K562 (cell line): ENCODE measurements at regions not wholly inside any gene's neighbourhood (a gene's known extent, or its start where the extent isn't known, plus 50 kb on each side); places are given as distances from the start of the nearest gene placed in this dataset.

ENCODE experiments used
- ATAC-seq: fragments of 200-7000 bp; cut with Tn5 transposase; 3 replicates; pipeline ENCODE4 v1.9.1; 2020; ENCODE audit warnings: moderate library complexity
- BruUV-seq: library from RNA; stranded (reverse); fragments of 400-500 nt; replicated peaks from 2 replicates; lab custom pipeline; 2021; lab: Mats Ljungman, UMichigan
- CTCF ChIA-PET: fragments of 300-600 bp; formaldehyde crosslinking; extraction: SDS; loops from one replicate; lab custom pipeline; 2021; ENCODE audit warnings: low intra/inter-chr PET ratio; lab: Yijun Ruan, JAX
- POLR2A ChIA-PET: fragments of 300-600, 350-650 bp; sonication (Branson Sonifier 250); formaldehyde crosslinking; extraction: SDS; loops from one replicate; lab custom pipeline; 2021; ENCODE audit warnings: antibody characterized with exemption, inconsistent platforms; lab: Yijun Ruan, JAX
- DNase-seq, 4 experiments: peaks; one replicate each; pipeline versions ENCODE4 v3.0.0 to v3.0.0-alpha.2; 2011 to 2018; ENCODE audit warnings: low spot score in 3 of 4, mixed read lengths in 3 of 4; ENCODE audit errors: extremely low read depth in 1 of 4
- FAIRE-seq: peaks from 2 replicates; lab custom pipeline; 2011; peaks lifted over from hg19 to GRCh38; lab: Jason Lieb, UNC
- H2AFZ ChIP-seq: 2 replicates; pipeline ENCODE4 v1.6.0; 2011; ENCODE audit warnings: low read depth, low read length, control low read depth, inconsistent platforms
- H3K27ac ChIP-seq: fragments of 200-600 bp; 3 replicates; pipeline ENCODE4 v1.8.0; 2011; ENCODE audit warnings: low read depth, mild to moderate bottlenecking, control low read depth, inconsistent platforms, low read length, moderate library complexity, mixed read lengths; ENCODE audit errors: extremely low read depth
- H3K27me3 ChIP-seq, 2 experiments: fragments of 300-600 bp in 1 of 2; 2 replicates in 1 of 2; 3 replicates in 1 of 2; pipeline versions ENCODE4 v1.6.0 to v1.8.0; 2011; ENCODE audit warnings: inconsistent platforms in 2 of 2, low read length in 2 of 2, mild to moderate bottlenecking in 1 of 2, mixed read lengths in 1 of 2, moderate library complexity in 1 of 2; ENCODE audit not compliant: control insufficient read depth in 2 of 2, insufficient read depth in 2 of 2
- H3K36me3 ChIP-seq: fragments of 300-600 bp; 3 replicates; pipeline ENCODE4 v1.8.0; 2011; ENCODE audit warnings: mild to moderate bottlenecking, low read length, inconsistent platforms; ENCODE audit not compliant: control insufficient read depth, insufficient read depth
- H3K4me1 ChIP-seq, 2 experiments: fragments of 200-600 bp in 1 of 2; replicated peaks in 1 of 2; 2 replicates in 1 of 2; 3 replicates in 1 of 2; pipeline versions ENCODE4 v1.5.1 to v1.8.0; 2011; ENCODE audit warnings: inconsistent platforms in 2 of 2, low read length in 2 of 2, mild to moderate bottlenecking in 1 of 2, mixed read lengths in 1 of 2, moderate library complexity in 1 of 2; ENCODE audit not compliant: control insufficient read depth in 2 of 2, insufficient read depth in 2 of 2
- H3K4me2 ChIP-seq: 2 replicates; pipeline ENCODE4 v1.6.1; 2011; ENCODE audit warnings: low read length, control low read depth, inconsistent platforms, mixed read lengths; ENCODE audit not compliant: insufficient read depth
- H3K4me3 ChIP-seq: fragments of 200-600 bp; sonication (generic), shearing (Covaris generic); 2 replicates; pipeline ENCODE4 v1.5.1; 2016; ENCODE audit warnings: control low read depth, inconsistent platforms
- H3K79me2 ChIP-seq: fragments of 200-600 bp; 3 replicates; pipeline ENCODE4 v1.8.0; 2011; ENCODE audit warnings: low read length, inconsistent platforms; ENCODE audit not compliant: control insufficient read depth, insufficient read depth
- H3K9ac ChIP-seq, 2 experiments: 2 replicates each; pipeline versions ENCODE4 v1.6.0 to v1.6.1; 2011; ENCODE audit warnings: low read depth in 2 of 2, low read length in 2 of 2, control low read depth in 1 of 2, inconsistent platforms in 1 of 2, mild to moderate bottlenecking in 1 of 2, mixed read lengths in 1 of 2; ENCODE audit not compliant: insufficient read depth in 1 of 2
- H3K9me1 ChIP-seq: one replicate; pipeline ENCODE4 v1.6.0; 2011; ENCODE audit warnings: inconsistent platforms, mild to moderate bottlenecking, low read length, moderate library complexity; ENCODE audit not compliant: control insufficient read depth, insufficient read depth
- H3K9me3 ChIP-seq: replicated peaks from 2 replicates; pipeline ENCODE4 v1.5.1; 2011; ENCODE audit warnings: low read depth, low read length, inconsistent platforms; ENCODE audit not compliant: control insufficient read depth, insufficient read depth
- H4K20me1 ChIP-seq: replicated peaks from 2 replicates; pipeline ENCODE4 v1.6.1; 2011; ENCODE audit warnings: low read length, inconsistent platforms, mixed read lengths; ENCODE audit not compliant: control insufficient read depth, insufficient read depth
- CREB3L1 ChIP-seq: fragments of 450-650 bp; IDR thresholded peaks from 2 replicates; pipeline ENCODE4 v1.6.1; 2014; ENCODE audit warnings: low read depth, mild to moderate bottlenecking, moderate library complexity, borderline replicate concordance
- E2F6 ChIP-seq, 2 experiments: IDR thresholded peaks; 2 replicates each; pipeline ENCODE4 v1.6.1; 2011; ENCODE audit warnings: borderline replicate concordance in 1 of 2, control low read depth in 1 of 2, low read depth in 1 of 2, low read length in 1 of 2, mild to moderate bottlenecking in 1 of 2, mixed read lengths in 1 of 2, moderate library complexity in 1 of 2; ENCODE audit not compliant: insufficient read depth in 1 of 2, insufficient read length in 1 of 2, poor library complexity in 1 of 2, severe bottlenecking in 1 of 2; ENCODE audit errors: extremely low read depth in 1 of 2
- EWSR1 ChIP-seq: fragments of 450-650 bp; IDR thresholded peaks from 2 replicates; pipeline ENCODE4 v1.6.1; 2018; ENCODE audit warnings: borderline replicate concordance, mild to moderate bottlenecking, low read depth, moderate library complexity; ENCODE audit not compliant: partially characterized antibody
- FOXA3 ChIP-seq, 2 experiments: fragments of 450-650 bp in 1 of 2; sonication (generic) in 1 of 2; formaldehyde crosslinking; IDR thresholded peaks in 1 of 2; conservative IDR thresholded peaks in 1 of 2; 2 replicates each; pipeline versions ENCODE4 v1.4.0 to v1.8.0; 2020 to 2022; ENCODE audit warnings: mild to moderate bottlenecking in 2 of 2, missing genetic modification reagents in 1 of 2
- GABPA ChIP-seq: fragments of 200-800 bp; sonication (Bioruptor generic); conservative IDR thresholded peaks from 2 replicates; pipeline ENCODE4 v1.6.1; 2016; ENCODE audit warnings: low read depth, missing genetic modification characterization, missing compliant biosample characterization
- PHTF2 ChIP-seq: fragments of 250-450 bp; sonication (Bioruptor Pico); IDR thresholded peaks from 2 replicates; pipeline ENCODE4 v1.5.0; 2021; ENCODE audit warnings: mild to moderate bottlenecking
- WGBS: fragments of 100-300 bp; shearing (Covaris generic); methylation state at CpG from one replicate; pipeline ENCODE4 v1.1.6; 2016; ENCODE audit warnings: low coverage, mixed read lengths; ENCODE audit not compliant: insufficient coverage; ENCODE audit errors: missing lambda C conversion rate; 5-methylcytosine and 5-hydroxymethylcytosine counted together
- in situ Hi-C: fragments of 300-500 bp; cut with MboI; formaldehyde crosslinking; loops from 4 replicates; pipeline ENCODE4 v1.15.0; 2018; ENCODE audit warnings: inconsistent platforms, mixed read lengths
- intact Hi-C: fragments of 100-400 bp; cut with micrococcal nuclease; formaldehyde crosslinking; loops from 2 replicates; pipeline ENCODE4 v1.14.2; 2022
- TF ChIP-seq, protein P1 (sequence below): fragments of 450-650 bp; formaldehyde crosslinking; IDR thresholded peaks from 2 replicates; pipeline ENCODE4 v1.4.0; 2020; ENCODE audit warnings: mild to moderate bottlenecking, mixed read lengths

DNA sequence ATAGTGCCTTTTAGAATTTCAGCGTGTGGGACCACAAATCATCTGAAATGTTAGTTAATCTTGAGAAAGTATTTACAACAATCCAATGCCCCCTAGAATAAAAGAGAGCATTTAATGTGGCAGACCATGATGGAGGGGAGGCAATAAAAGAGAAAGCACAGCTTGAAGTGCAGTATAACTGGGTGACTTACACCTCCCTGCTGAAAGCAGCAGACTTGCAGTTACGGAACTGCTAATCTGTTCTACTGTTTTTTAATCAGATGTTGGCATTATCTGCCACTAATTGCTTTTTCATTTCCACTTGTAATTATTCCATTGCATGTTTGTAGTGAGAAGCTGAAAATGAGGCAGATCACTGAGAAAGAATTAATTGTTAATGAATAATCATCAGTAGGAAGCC, 130.5 kb upstream of the ITGA4 start:
- no peak for TF ChIP-seq E2F6 (IDR thresholded peaks at IDR 0.05; ENCODE audit: borderline replicate concordance in 1 of 2, extremely low read depth in 1 of 2, insufficient read depth in 1 of 2, insufficient read length in 1 of 2, low read depth in 1 of 2, low read length in 1 of 2, poor library complexity in 1 of 2, severe bottlenecking in 1 of 2)
- TF ChIP-seq PHTF2 (CRISPR knock-in tag), result no peak
- no peak for TF ChIP-seq GABPA (tag)
- TF ChIP-seq, all 486 proteins: peak for 0
- Histone ChIP-seq H3K9ac (no peak overlapping the region), H3K4me1 (no peaks in the 10 kb centered on the region), H3K9me3 (no peaks in the 10 kb centered on the region), H4K20me1 (no peaks in the 10 kb centered on the region), H2AFZ (no peak overlapping the region), H3K27me3 (no peaks in the 10 kb centered on the region), H3K36me3 (no peaks in the 10 kb centered on the region), H3K9me1 (no peaks in the 10 kb centered on the region), H3K4me3 (no peak overlapping the region), H3K27ac (no peak overlapping the region), H3K4me2 (no peak overlapping the region), H3K79me2 (no peaks in the 10 kb centered on the region)
- DNase-seq, result no peak
- in situ Hi-C loops (no loop called here), intact Hi-C loops (no loop called here)
- ATAC-seq, result no peak
- WGBS, result 3% methylated on average over 2 of the region's 2 CpGs
- ChIA-PET CTCF (no interaction called here), POLR2A (no interaction called here)
- no peak for FAIRE-seq
- no TSS peak for BruUV-seq

DNA sequence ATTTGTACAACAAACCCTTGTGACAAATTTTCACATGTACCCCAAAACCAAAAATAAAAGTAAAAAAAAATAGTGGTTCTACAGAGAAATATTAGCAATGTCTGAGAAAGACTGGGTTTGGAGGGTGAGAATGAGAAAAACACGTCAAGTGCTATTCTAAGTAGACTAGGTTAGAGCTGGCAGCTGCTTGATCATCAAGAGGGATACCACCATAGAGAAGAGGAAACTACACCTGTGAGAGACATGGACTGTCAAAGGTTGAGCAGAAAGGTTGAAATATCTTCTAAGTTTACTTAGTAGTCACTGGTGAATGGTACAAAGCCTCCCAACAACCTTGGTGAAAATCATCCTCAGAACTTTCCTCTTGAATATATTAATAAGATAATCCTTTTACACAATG, 126.9 kb upstream of the ITGA4 start:
- Histone ChIP-seq H3K4me2 (no peak overlapping the region), H3K79me2 (no peaks in the 10 kb centered on the region), H3K9ac (no peak overlapping the region), H3K9me1 (no peaks in the 10 kb centered on the region), H3K9me3 (peaks cover 2% of the 10 kb centered on the region; the same call in 1 of the 2 replicates), H4K20me1 (no peaks in the 10 kb centered on the region), H3K4me3 (no peak overlapping the region), H3K36me3 (no peaks in the 10 kb centered on the region), H3K27me3 (no peaks in the 10 kb centered on the region), H3K27ac (no peak overlapping the region), H3K4me1 (no peaks in the 10 kb centered on the region), H2AFZ (no peak overlapping the region)
- ATAC-seq, result no peak
- ChIA-PET POLR2A (interaction anchor here (0.6 kb wide), 1 partner anchor 67 kb away, joined by 3 read pairs; no protein-coding TSS in a partner anchor), CTCF (no interaction called here)
- no peak for FAIRE-seq
- DNase-seq, result no peak
- in situ Hi-C loops, result no loop called here
- intact Hi-C loops, result no loop called here
- 0% methylated on average over 1 of the region's 1 CpG for WGBS
- no TSS peak for BruUV-seq
- TF ChIP-seq EWSR1 (no peak), FOXA3 (CRISPR knock-in tag; conservative IDR thresholded peaks at IDR 0.05 in 1 of 2, IDR thresholded peaks at IDR 0.05 in 1 of 2) (no peak), CREB3L1 (no peak)
- TF ChIP-seq, protein P1, sequence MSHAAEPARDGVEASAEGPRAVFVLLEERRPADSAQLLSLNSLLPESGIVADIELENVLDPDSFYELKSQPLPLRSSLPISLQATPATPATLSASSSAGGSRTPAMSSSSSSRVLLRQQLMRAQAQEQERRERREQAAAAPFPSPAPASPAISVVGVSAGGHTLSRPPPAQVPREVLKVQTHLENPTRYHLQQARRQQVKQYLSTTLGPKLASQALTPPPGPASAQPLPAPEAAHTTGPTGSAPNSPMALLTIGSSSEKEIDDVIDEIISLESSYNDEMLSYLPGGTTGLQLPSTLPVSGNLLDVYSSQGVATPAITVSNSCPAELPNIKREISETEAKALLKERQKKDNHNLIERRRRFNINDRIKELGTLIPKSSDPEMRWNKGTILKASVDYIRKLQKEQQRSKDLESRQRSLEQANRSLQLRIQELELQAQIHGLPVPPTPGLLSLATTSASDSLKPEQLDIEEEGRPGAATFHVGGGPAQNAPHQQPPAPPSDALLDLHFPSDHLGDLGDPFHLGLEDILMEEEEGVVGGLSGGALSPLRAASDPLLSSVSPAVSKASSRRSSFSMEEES (CRISPR knock-in tag), result no peak
